HG03442 (cell line): ENCODE measurements at regions not wholly inside any gene's neighbourhood (a gene's known extent, or its start where the extent isn't known, plus 50 kb on each side); places are given as distances from the start of the nearest gene placed in this dataset.

ENCODE experiments used
- ATAC-seq: cut with Tn5 transposase; IDR thresholded peaks from one replicate; pipeline ENCODE4 v1.9.1; 2021; ENCODE audit warnings: mild to moderate bottlenecking, moderate library complexity; ENCODE audit not compliant: unreplicated experiment

GRCh38 chr6:47118611-47119010 is 76.5 kb upstream of the ADGRF1 start:
- no peak for ATAC-seq

GRCh38 chr6:47117314-47117713 is 75.2 kb upstream of the ADGRF1 start:
- no peak for ATAC-seq

- ATAC-seq = no peak
These were observed 74.5 kb upstream of the ADGRF1 start for GRCh38 chr6:47116606-47117005.

DNA sequence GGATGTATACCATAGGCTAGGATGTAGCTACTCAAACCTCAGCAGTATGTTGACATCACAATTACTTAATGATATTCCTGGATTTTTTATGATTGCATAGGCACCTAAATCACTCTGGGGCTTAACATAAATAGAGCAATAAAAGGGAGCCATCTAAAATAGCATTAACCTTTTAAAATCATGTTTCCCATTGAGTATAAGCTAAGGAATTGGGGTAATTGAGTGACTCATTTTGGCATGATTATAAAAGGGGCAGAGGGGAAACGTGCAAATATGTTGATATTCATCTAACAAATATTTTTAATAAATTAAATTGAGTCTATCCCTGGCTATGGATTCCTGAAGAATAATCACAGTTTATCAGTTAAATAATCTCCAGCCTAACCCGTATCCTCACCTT is 74.0 kb upstream of the ADGRF1 start:
- no peak for ATAC-seq

- ATAC-seq = no peak
These were observed 72.3 kb upstream of the ADGRF1 start for GRCh38 chr6:47114460-47114859.

DNA sequence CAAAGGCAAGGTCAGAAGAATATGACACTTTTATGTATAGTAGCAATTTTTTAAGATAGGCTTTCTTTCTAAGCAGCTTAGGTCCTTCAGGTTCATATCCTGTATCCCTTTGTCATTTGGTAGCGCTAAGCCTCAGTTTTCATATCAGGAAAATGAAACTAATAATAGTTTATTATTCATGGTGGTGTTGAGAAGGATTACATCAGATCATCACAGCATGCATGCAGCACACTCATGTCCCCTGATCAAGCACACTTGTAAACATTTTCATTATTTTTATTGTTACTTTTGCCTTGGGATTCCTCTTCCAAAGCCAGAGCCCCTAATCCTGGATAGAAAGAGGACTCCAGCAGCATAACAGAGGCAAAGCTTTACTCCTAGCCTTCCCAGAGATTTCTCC is 70.2 kb upstream of the ADGRF1 start:
- ATAC-seq = no peak

DNA sequence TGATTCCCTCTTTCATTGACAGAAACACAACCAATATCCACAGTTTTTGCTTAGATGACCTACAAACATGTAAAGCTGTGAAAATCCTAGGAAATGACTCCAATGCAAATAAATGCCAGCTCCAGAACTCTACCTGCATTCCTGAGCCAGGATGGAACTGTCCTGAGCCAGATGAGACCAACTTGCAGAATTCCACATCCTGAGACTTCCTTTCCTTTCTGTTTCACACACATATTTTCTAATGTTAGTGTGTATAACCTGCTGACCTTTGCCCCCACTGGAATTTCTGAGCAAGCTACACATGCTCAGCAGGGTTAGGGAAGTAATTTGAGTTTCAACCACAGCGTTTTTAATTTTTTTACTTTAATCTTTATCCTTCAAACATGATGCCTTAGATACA is 69.6 kb upstream of the ADGRF1 start:
- ATAC-seq = no peak

- ATAC-seq = no peak
These were observed 67.1 kb upstream of the ADGRF1 start for GRCh38 chr6:47109281-47109680.

DNA sequence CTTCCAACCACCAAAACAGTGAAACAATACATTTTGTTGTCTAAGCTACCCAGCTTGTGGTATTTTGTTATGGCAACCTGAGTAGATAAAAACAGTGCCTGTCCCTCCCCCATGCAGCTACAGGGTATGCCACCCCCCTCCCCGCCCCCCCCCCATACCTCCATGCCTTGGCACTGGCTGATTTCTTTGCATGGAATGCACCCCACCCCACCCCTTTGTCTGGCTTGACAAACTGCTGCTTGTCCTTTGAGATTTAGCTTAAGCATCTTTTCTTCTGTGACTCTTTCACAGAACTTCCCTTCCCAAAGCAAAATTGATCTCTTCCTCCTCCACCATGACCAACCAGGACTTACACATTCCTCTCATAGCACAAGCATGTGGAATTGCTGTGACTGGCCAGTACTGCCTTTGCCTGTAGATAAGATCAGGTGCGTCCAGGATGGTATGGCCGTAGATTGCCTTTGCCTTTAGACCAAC is 64.6 kb upstream of the ADGRF1 start:
- no peak for ATAC-seq

DNA sequence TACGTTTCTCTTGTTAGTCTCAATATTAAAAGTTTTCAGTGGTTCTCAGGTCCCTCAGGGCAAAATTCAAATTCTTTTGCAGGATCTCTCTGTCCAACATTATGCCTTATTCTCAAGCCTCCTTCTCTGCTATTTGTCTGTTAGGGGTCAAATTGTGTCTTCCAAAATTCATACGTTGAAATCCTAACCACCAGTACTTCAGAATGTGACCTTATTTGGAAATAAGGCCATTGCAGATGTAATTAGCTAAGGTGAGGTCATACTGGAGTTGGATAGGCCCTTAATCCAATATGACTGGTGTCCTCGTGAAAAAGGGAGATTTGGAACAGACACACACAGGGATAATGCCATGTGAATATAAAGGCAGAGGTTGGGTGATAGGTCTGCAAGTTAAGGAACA is 64.1 kb upstream of the ADGRF1 start:
- ATAC-seq = no peak

DNA sequence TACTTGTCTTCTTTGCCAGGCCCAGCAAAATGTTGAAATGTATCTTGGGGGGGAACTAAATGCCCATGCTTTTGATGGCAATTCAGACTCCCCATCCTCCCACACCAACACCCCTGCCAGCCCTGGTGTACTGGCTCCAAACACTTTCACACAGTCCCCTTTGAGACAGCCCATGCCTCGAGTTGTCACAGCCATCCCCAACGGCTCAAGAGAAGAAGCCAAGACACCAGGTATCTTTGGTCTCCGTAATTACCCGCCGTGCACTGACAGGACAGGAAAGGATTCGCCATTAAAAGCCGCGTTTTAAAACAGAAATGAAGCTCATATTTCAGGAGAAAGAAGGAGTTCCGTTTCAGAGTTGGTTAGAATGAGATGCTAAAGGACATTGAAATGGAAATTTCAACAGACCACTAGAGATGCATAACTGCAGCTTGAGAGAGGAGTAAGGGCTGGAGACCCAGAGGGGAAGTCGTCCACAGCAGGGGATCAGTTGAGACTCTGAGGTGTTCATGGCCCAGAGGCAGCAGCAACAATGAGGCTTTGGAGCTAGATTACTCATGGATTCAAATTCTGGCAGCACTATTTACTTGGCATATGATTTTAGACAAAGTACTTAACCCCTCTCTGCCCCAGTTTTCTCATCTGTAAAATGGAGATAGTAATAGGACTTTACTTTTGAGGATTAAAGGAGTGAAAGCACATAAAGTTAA is 63.5 kb upstream of the ADGRF1 start:
- no peak for ATAC-seq

DNA sequence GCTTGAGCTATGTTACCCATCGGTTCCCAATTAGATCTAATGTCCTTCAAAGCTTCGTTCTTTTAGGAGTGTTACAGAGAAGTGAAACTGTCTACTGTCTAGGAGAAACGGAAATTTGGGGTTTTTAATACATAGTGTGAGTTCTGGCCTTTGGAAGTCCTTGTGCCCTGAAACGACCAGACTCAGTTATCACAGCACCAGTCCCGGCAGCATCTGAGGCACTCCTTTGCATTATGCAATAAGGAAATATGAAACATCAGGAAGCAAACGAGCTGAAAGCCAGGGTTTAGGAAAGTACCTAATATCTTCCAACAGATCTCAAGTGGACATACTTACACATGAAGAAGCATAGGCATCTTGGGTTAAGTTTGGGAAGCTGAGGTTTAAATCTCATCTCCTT is 61.8 kb upstream of the ADGRF1 start:
- ATAC-seq = no peak

DNA sequence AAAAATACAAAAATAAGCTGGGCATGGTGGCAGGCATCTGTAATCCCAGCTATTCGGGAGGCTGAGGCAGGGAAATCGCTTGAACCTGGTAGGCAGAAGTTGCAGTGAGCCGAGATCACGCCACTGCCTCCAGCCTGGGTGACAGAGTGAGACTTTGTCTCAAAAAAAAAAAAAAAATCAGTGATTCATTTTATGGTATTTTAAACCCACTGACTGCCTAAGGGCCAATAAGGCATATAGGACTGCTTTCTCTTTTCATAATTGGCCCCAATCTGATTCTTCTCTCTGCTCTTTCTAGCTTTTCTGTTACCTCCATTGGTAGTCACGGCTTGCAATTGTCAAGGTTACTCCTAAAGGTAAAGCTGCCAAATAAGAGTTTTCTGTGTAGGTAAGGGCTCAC is 60.2 kb upstream of the ADGRF1 start:
- ATAC-seq = no peak

DNA sequence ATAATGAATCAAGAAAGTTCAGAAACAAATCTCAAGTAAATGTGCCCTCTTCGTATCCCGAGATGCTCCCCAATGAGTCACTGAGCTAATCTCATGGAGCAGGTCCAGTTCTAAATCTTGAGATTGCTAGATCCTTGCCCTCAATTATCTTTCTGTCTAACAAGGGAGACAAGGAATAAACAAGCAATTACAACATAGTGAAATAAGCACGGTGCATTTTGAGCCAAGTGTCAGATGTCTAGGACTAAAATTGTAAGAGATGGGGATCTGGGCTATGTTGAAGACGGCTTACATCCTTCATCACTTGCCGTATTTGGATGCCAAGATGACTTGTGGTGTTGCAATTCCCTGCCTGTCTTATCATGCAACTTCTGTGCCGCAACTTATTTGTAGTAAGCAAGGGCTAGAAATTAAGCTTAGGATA is 56.5 kb upstream of the ADGRF1 start:
- no peak for ATAC-seq

GRCh38 chr6:47097092-47097945 is 55.2 kb upstream of the ADGRF1 start:
- ATAC-seq = peak; percentile 98

DNA sequence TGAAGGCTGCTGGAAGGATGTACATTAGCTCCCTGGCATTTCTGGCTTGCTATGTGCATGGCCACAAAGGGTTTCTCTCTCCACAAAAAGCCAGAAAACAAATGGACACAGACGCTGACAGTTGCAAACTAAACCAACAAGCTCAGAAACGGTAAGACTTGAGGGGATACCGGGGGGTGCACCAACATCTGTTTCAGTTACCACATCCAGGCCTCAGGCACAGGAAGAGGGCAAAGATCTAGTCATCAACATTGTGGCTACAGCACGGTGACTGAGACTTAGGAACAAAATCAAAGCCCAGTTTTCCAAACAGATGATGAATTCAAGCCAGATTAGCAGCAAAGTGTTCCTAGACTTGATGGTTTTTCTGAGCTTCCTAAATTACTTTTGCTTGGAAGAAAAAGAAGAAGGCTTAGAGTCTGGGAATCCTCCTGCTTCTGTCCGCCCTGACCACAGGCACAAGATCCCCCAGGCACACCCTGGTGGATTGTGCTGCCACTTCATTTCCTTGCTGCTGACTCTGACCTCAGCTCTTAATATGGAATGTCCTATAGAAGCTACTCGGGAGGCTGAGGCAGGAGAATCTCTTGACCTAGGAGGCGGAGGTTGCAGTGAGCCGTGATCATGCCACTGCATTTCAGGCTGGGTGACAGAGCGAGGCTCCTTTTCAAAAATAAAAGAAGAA is 54.2 kb upstream of the ADGRF1 start:
- ATAC-seq = no peak

GRCh38 chr6:47094241-47094925 is 52.3 kb upstream of the ADGRF1 start:
- no peak for ATAC-seq

GRCh38 chr6:47093169-47093568 is 51.0 kb upstream of the ADGRF1 start:
- no peak for ATAC-seq

GRCh38 chr6:47091886-47092668 is 49.9 kb upstream of the ADGRF1 start:
- ATAC-seq = no peak
